MCF 10A (cell line): ENCODE measurements at regions not wholly inside any gene's neighbourhood (a gene's known extent, or its start where the extent isn't known, plus 50 kb on each side); places are given as distances from the start of the nearest gene placed in this dataset.
"Not testable (repeated sequence)": the region's sequence is repeated elsewhere in the genome, so short reads cannot be mapped to it uniquely, and the experiment has no call there.

Source experiments
- BruUV-seq: library from RNA; stranded (reverse); fragments of 400-500 nt; replicated peaks from 2 replicates; lab custom pipeline; 2021; lab: Mats Ljungman, UMichigan
- CTCF ChIA-PET: fragments of 300-600 bp; sonication (Branson Sonifier 250); formaldehyde crosslinking; extraction: SDS; loops from one replicate; lab custom pipeline; 2021; ENCODE audit warnings: antibody characterized with exemption, inconsistent platforms; lab: Yijun Ruan, JAX
- POLR2A ChIA-PET: fragments of 300-600, 350-650 bp; sonication (Branson Sonifier 250); formaldehyde crosslinking; extraction: SDS; loops from one replicate; lab custom pipeline; 2020; ENCODE audit warnings: antibody characterized with exemption, inconsistent platforms; lab: Yijun Ruan, JAX
- DNase-seq: peaks from one replicate; pipeline ENCODE4 v3.0.0-alpha.2; 2018; ENCODE audit not compliant: unreplicated experiment
- H3K27ac Mint-ChIP-seq: one replicate; pipeline ENCODE4 v1.8.0; 2022; ENCODE audit warnings: mild to moderate bottlenecking, low read depth, mixed read lengths; ENCODE audit not compliant: unreplicated experiment
- H3K27me3 Mint-ChIP-seq: one replicate; pipeline ENCODE4 v1.8.0; 2022; ENCODE audit warnings: mixed read lengths; ENCODE audit not compliant: insufficient read depth, unreplicated experiment
- H3K36me3 Mint-ChIP-seq: one replicate; pipeline ENCODE4 v1.8.0; 2022; ENCODE audit warnings: mild to moderate bottlenecking, moderate library complexity, mixed read lengths; ENCODE audit not compliant: insufficient read depth, unreplicated experiment
- H3K4me1 Mint-ChIP-seq: one replicate; pipeline ENCODE4 v1.8.0; 2022; ENCODE audit warnings: mixed read lengths; ENCODE audit not compliant: insufficient read depth, unreplicated experiment
- H3K4me3 Mint-ChIP-seq: one replicate; pipeline ENCODE4 v1.8.0; 2022; ENCODE audit warnings: mild to moderate bottlenecking, moderate library complexity, mixed read lengths; ENCODE audit not compliant: unreplicated experiment
- H3K9me3 Mint-ChIP-seq: one replicate; pipeline ENCODE4 v1.8.0; 2022; ENCODE audit warnings: mixed read lengths; ENCODE audit not compliant: unreplicated experiment
- intact Hi-C: fragments of 100-400 bp; cut with micrococcal nuclease; formaldehyde crosslinking; loops from 2 replicates; pipeline ENCODE4 v1.14.1; 2022

- H3K36me3 Mint-ChIP-seq, intact Hi-C loops, POLR2A ChIA-PET, H3K4me1 Mint-ChIP-seq, H3K4me3 Mint-ChIP-seq, DNase-seq, H3K27ac Mint-ChIP-seq, BruUV-seq, CTCF ChIA-PET, H3K9me3 Mint-ChIP-seq, H3K27me3 Mint-ChIP-seq: not testable (repeated sequence)
Observed at GRCh38 chr15:30718038-30718643, 92.2 kb downstream of the ARHGAP11B start.

DNA sequence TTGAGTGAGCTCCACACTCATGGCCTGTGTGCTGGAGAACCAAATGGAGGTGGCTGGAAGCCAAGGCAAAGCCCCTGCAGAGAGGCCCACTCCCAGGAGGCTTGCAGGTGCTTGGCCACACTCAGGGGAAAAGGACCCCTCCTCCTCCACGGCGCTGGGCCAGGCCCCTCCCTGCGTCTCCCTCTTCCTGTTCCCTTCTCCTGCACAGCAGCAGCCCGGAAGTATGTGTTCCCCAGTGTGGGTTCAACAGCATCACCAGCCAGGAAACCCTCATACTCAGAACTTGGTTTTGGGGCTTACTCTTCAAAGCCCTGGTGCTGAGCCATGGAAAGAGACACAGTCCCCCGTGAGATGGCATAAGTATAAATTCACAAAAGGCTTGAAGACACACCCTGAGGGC lies 93.4 kb downstream of the ARHGAP11B start:
- BruUV-seq, H3K27me3 Mint-ChIP-seq, H3K4me1 Mint-ChIP-seq, CTCF ChIA-PET, intact Hi-C loops, H3K4me3 Mint-ChIP-seq, POLR2A ChIA-PET, H3K9me3 Mint-ChIP-seq, H3K27ac Mint-ChIP-seq, DNase-seq, H3K36me3 Mint-ChIP-seq: not testable (repeated sequence)

GRCh38 chr15:30720825-30721224 lies 94.9 kb downstream of the ARHGAP11B start:
- BruUV-seq, H3K27ac Mint-ChIP-seq, H3K27me3 Mint-ChIP-seq, H3K36me3 Mint-ChIP-seq, DNase-seq, CTCF ChIA-PET, H3K4me1 Mint-ChIP-seq, H3K9me3 Mint-ChIP-seq, H3K4me3 Mint-ChIP-seq, intact Hi-C loops, POLR2A ChIA-PET: not testable (repeated sequence)

GRCh38 chr15:30721529-30721928 lies 95.6 kb downstream of the ARHGAP11B start:
- POLR2A ChIA-PET, intact Hi-C loops, H3K4me1 Mint-ChIP-seq, H3K36me3 Mint-ChIP-seq, H3K27me3 Mint-ChIP-seq, BruUV-seq, DNase-seq, H3K4me3 Mint-ChIP-seq, H3K27ac Mint-ChIP-seq, CTCF ChIA-PET, H3K9me3 Mint-ChIP-seq: not testable (repeated sequence)

DNA sequence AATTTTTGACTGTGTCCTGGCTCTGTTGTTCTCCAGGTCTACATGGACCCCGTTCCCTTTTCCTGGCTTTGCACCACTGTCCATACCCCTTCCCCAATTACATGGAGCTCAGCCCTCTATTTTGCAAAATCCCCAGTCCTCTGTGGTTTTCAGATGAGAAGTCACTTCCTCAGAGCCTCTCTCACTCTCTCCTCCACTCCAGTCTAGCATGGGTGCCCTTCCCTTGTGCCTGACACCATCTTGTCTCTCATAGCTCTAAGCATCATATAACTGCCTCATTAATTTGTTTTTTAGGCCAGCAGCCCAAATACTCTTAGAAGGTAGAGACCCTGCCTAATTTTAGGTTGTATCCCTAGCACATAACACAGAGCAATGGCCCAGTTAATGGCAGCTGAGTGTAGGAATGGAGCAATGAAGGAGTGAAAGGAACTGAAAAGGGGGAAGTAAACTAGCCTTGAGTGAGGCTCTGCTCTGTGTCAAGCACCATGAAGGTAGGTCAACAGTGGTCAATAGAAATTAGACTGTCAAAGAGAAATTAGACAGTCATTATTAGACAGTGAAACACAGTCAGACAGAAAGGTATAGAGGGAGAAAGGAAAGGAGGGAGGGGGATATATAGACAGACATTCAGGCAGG lies 97.7 kb downstream of the ARHGAP11B start:
- BruUV-seq, H3K27me3 Mint-ChIP-seq, DNase-seq, H3K4me1 Mint-ChIP-seq, intact Hi-C loops, H3K27ac Mint-ChIP-seq, POLR2A ChIA-PET, H3K9me3 Mint-ChIP-seq, H3K4me3 Mint-ChIP-seq: not testable (repeated sequence)
- CTCF ChIA-PET = interaction anchor here (1.0 kb wide), 1 partner anchor 171 kb away, joined by 3 read pairs; no protein-coding TSS in a partner anchor
- peaks cover 12% of the 10 kb centered on the region for H3K36me3 Mint-ChIP-seq

DNA sequence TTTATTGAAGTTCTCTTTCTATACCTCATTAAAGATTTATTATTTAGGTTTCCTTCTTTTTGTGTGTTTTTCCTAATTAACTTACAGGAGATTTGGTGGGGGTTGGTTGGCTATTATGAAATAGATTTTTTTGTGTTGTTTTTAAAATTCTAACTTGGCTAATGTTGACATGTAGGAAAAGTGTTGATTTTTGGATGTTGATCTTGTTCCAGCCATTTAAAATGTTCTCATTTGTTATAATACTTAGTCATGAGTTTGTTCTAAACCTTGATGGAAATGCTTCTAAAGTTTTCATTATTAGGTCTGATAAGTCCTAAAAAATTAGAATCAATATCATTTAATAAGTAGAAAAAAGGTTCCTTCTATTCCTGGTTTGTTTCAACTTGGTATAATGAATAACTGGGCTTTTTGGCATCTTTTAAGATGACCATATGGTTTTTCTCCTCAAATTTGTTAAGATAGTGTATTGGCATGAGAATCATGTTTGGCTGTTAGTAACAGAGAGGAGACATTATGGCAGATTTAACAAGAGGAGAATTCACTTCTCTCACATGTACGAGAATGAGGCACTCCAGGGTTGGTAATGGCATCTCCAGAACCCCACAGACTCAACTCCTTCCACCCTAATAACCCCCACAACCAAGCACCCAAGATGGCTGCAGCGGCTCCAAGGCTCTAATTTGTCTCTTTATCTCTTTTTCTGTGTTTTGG lies 104.1 kb downstream of the ARHGAP11B start:
- CTCF ChIA-PET = interaction anchor here (0.6 kb wide), 1 partner anchor 940 kb away, joined by 3 read pairs; no protein-coding TSS in a partner anchor
- peaks cover 21% of the 10 kb centered on the region for H3K36me3 Mint-ChIP-seq
- H3K9me3 Mint-ChIP-seq, BruUV-seq, POLR2A ChIA-PET, H3K27ac Mint-ChIP-seq, H3K4me1 Mint-ChIP-seq, DNase-seq, intact Hi-C loops, H3K4me3 Mint-ChIP-seq, H3K27me3 Mint-ChIP-seq: not testable (repeated sequence)

DNA sequence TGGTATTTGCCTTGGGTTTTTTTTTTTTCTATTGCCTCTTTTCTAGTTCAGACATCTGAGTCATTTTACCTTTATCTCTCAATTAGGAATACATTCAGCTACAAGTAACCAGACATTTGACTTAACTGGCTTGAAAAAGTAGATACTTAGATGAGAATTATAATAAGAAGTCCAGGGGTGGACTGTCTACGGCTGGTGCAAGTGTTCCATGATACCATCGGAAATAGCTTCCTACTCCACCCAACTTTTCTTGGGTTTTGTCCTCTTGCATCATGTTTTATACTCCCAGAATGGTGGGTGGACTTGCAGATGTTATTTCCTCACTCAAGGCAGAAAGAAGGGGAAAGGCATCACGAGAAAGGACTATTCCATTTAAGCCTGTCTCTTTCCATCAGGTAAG lies 104.7 kb downstream of the ARHGAP11B start:
- intact Hi-C loops, H3K4me3 Mint-ChIP-seq, H3K27me3 Mint-ChIP-seq, POLR2A ChIA-PET, H3K4me1 Mint-ChIP-seq, H3K9me3 Mint-ChIP-seq, DNase-seq, H3K27ac Mint-ChIP-seq, BruUV-seq: not testable (repeated sequence)
- H3K36me3 Mint-ChIP-seq = peaks cover 21% of the 10 kb centered on the region
- CTCF ChIA-PET = interaction anchor here (0.6 kb wide), 1 partner anchor 940 kb away, joined by 3 read pairs; no protein-coding TSS in a partner anchor

- H3K27me3 Mint-ChIP-seq, intact Hi-C loops, BruUV-seq, H3K4me3 Mint-ChIP-seq, DNase-seq, H3K4me1 Mint-ChIP-seq, H3K27ac Mint-ChIP-seq, H3K9me3 Mint-ChIP-seq, POLR2A ChIA-PET: not testable (repeated sequence)
- CTCF ChIA-PET = interaction anchor here (0.7 kb wide), 1 partner anchor 58 kb away, joined by 3 read pairs; no protein-coding TSS in a partner anchor
- peaks cover 26% of the 10 kb centered on the region for H3K36me3 Mint-ChIP-seq
Observed at GRCh38 chr15:30732100-30732499, 106.2 kb downstream of the ARHGAP11B start.
